Suprapubic skin (tissue), 3 donors: ENCODE measurements at regions not wholly inside any gene's neighbourhood (a gene's known extent, or its start where the extent isn't known, plus 50 kb on each side); places are given as distances from the start of the nearest gene placed in this dataset.

Source experiments
- POLR2A ChIP-seq, 2 donors: fragments of 450-650 bp; IDR thresholded peaks; one replicate each; pipeline ENCODE4 v1.6.1; 2017; ENCODE audit warnings: antibody characterized with exemption in 2 of 2, mild to moderate bottlenecking in 2 of 2, moderate library complexity in 2 of 2
- TF ChIP-seq, protein P1 (sequence below), 2 donors: fragments of 200-600 bp in 1 of 2; fragments of 450-650 bp in 1 of 2; sonication (generic) in 1 of 2; IDR thresholded peaks; one replicate each; pipeline ENCODE4 v1.5.1; 2016 to 2019; ENCODE audit warnings: antibody characterized with exemption in 2 of 2, mild to moderate bottlenecking in 1 of 2, moderate library complexity in 1 of 2

DNA sequence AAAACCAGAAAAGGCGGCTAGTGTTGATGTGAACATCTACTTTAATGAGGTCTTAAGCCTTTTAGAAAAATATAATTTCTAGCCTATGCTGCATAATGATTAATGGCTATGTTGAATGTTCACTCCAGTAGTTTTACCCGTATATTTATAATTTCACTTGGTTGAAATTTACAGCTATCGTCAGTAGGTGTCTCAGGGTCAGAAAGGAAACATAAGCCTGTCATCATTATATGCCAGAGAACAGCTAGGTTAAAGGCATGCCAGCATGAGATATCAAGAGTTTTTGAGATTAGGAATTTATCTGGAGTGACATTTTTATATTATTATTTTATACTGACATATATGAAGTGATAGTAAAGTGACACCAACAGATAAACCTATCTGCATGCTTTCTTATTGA is 904.1 kb downstream of the OTOL1 start:
- TF ChIP-seq POLR2A (IDR thresholded peaks at IDR 0.05), result no peak
- TF ChIP-seq, protein P1, sequence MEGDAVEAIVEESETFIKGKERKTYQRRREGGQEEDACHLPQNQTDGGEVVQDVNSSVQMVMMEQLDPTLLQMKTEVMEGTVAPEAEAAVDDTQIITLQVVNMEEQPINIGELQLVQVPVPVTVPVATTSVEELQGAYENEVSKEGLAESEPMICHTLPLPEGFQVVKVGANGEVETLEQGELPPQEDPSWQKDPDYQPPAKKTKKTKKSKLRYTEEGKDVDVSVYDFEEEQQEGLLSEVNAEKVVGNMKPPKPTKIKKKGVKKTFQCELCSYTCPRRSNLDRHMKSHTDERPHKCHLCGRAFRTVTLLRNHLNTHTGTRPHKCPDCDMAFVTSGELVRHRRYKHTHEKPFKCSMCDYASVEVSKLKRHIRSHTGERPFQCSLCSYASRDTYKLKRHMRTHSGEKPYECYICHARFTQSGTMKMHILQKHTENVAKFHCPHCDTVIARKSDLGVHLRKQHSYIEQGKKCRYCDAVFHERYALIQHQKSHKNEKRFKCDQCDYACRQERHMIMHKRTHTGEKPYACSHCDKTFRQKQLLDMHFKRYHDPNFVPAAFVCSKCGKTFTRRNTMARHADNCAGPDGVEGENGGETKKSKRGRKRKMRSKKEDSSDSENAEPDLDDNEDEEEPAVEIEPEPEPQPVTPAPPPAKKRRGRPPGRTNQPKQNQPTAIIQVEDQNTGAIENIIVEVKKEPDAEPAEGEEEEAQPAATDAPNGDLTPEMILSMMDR (IDR thresholded peaks at IDR 0.05), result no peak
